ENCODE measurements at regions not wholly inside any gene's neighbourhood (a gene's known extent, or its start where the extent isn't known, plus 50 kb on each side); places are given as distances from the start of the nearest gene placed in this dataset.

GRCh38 chr14:97791072-97791471 lies 993.9 kb downstream of the VRK1 start:
- TF ChIP-seq CTCF (conservative IDR thresholded peaks at IDR 0.05; ENCODE audit: low read depth, low read length) (no peak), POLR2A (IDR thresholded peaks at IDR 0.05; ENCODE audit: low read depth, low read length) (no peak), SMC3 (IDR thresholded peaks at IDR 0.05; ENCODE audit: low read depth, low read length) (no peak), CHD1 (IDR thresholded peaks at IDR 0.05; ENCODE audit: low read depth, low read length) (no peak), RAD21 (IDR thresholded peaks at IDR 0.05; ENCODE audit: low read length) (no peak), USF2 (IDR thresholded peaks at IDR 0.05; ENCODE audit: low read depth, low read length) (no peak), RFX5 (IDR thresholded peaks at IDR 0.05; ENCODE audit: low read depth, low read length) (no peak), MXI1 (IDR thresholded peaks at IDR 0.05; ENCODE audit: borderline replicate concordance, low read depth, low read length) (no peak), NFE2L2 (IDR thresholded peaks at IDR 0.05; ENCODE audit: low read depth, low read length) (no peak), BHLHE40 (IDR thresholded peaks at IDR 0.05; ENCODE audit: low read depth, low read length) (no peak), FOS (IDR thresholded peaks at IDR 0.05; ENCODE audit: low read depth, low read length) (no peak), CEBPB (IDR thresholded peaks at IDR 0.05; ENCODE audit: low read depth, low read length) (no peak)

Data from IMR-90 (cell line).